ENCODE measurements at regions not wholly inside any gene's neighbourhood (a gene's known extent, or its start where the extent isn't known, plus 50 kb on each side); places are given as distances from the start of the nearest gene placed in this dataset.

DNA sequence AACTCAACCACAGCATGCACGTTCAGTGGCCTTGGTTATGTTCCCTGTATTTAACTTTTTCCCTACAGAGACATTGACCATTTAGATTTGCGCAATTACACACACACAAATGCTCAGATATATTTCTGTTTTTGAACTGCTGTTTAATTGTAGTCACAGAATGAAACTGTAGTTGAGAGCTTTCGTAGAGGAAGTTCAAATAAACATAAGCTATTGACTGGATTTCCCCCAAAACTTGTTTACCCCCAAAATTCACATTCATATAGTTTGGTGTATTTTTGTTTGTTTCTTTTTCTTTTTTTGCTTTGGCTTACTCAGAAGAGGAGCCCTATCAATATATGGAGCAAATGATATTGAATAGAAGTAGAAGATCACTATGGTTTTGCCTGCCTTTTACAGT lies 921.0 kb downstream of the ADGRL2 start:
- TF ChIP-seq, protein P1, sequence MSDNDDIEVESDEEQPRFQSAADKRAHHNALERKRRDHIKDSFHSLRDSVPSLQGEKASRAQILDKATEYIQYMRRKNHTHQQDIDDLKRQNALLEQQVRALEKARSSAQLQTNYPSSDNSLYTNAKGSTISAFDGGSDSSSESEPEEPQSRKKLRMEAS (IDR thresholded peaks at IDR 0.05), result no peak
- TF ChIP-seq ZBTB7A (IDR thresholded peaks at IDR 0.05; ENCODE audit: low read depth) (no peak), EP300 (IDR thresholded peaks at IDR 0.05; ENCODE audit: borderline replicate concordance) (no peak), FOXM1 (IDR thresholded peaks at IDR 0.05; ENCODE audit: borderline replicate concordance, low read depth) (no peak), TCF12 (IDR thresholded peaks at IDR 0.05; ENCODE audit: low read depth) (no peak), RAD21 (IDR thresholded peaks at IDR 0.05; ENCODE audit: low read depth) (no peak), TAF1 (IDR thresholded peaks at IDR 0.05; ENCODE audit: low read depth) (no peak), NFIC (IDR thresholded peaks at IDR 0.05) (no peak), TEAD4 (IDR thresholded peaks at IDR 0.05) (no peak), USF1 (IDR thresholded peaks at IDR 0.05) (no peak), CREB1 (IDR thresholded peaks at IDR 0.05; ENCODE audit: low read depth) (no peak)

All from Ishikawa (cell line).